Glomerular endothelial cell (primary cell): ENCODE measurements at regions not wholly inside any gene's neighbourhood (a gene's known extent, or its start where the extent isn't known, plus 50 kb on each side); places are given as distances from the start of the nearest gene placed in this dataset.
"Not testable (repeated sequence)": the region's sequence is repeated elsewhere in the genome, so short reads cannot be mapped to it uniquely, and the experiment has no call there.

ENCODE experiments used
- DNase-seq: peaks from one replicate; pipeline ENCODE4 v3.0.0-alpha.2; 2011; ENCODE audit warnings: low read depth, low spot score; ENCODE audit errors: extremely low read depth

- DNase-seq, result no peak
Observed at GRCh38 chr4:131509521-131509920, 1639.6 kb upstream of the PCDH10 start.

DNA sequence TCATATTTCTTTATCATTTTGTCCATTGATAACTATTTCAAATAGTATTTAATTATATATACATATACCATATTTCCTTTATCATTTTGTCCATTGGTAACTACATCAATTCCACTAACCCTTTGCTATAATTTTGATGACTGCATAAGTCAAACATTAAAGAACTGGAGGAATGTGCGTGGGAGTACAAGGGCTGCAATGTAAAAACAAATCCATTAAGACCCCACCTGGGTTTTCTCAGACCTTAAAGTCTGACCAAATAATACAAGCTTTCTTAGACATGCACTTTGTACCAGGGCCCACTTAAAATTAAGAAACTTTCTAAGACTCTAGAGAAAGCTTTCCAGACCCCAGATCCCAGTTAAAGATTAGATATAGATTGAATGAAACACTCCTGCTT lies 1622.4 kb upstream of the PCDH10 start:
- no peak for DNase-seq

- DNase-seq, result no peak
Observed at GRCh38 chr4:131531087-131531486, 1618.0 kb upstream of the PCDH10 start.

DNA sequence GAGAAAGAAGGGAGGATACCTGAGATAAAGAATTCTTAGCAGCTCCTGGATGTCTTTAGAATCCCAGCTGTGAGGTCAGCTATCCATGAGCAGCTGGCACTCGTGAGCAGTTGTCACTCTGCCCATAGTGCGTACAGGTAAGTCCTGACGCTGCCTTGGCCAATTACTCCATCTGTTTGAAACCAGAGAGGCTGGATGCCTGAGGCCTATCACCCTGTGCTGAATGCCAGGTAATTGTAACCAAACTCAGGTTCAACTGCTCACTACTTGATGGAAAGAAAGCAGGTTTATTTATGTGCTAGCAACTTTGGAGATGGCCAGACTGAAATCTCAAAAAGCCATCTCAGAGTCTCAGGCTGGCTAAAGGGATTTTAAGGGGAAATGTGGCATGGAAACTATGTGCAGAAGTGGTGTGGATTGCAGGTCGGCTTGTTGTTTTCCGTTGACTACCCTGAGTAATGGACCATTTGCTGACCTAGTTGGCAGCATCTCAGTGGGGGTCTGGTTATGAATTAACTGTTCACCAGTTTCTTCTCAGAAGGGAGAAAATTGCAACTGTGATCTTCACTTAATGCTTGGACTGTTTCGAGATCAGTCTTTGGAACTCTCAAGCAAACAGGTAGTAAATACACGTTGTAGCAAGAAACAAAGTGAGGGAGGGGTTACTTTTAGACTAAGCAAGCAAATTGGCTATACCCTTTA lies 1614.0 kb upstream of the PCDH10 start:
- DNase-seq, result no peak

DNA sequence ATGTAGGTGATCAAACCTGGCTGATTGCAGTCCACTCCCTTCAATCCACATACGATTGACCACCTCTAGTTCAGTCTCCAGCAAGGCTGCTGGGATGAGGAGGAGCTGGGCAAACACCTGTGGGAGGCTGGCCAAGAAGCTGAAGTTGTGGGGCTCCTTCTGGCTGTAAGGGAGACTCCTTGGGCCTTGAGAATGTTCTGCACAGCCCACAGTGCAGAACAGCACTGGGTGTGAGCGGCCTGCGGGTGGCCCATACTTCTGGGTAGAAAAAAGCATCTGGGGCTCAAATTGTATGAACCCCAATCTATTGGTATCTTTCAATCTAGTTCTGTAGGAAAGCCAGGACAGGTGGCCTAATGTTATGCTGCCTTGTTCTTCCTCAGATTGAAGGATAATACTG lies 1608.8 kb upstream of the PCDH10 start:
- no peak for DNase-seq

- DNase-seq, result no peak
Observed at GRCh38 chr4:131547506-131547981, 1601.5 kb upstream of the PCDH10 start.

DNA sequence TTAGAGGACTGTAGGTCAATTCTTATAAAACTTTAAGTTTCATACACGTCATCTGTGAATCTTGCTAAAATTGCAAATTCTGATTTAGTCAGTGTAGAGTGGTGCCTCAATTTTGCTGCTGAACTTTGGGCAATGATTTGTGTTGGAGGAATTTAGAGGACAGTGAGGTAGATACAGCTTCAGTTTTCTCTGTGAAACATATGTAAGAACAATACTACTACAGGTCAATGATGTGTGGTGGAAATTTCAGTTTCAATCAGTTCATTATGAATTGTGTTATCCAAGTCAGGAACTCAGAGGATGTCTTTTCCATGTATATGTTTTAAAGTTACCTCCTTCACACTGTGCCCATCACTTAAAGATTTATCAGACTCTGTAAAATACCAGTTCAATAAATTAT lies 1597.8 kb upstream of the PCDH10 start:
- no peak for DNase-seq

- DNase-seq, result no peak
Observed at GRCh38 chr4:131566026-131566425, 1583.1 kb upstream of the PCDH10 start.

GRCh38 chr4:131584587-131584986 lies 1564.5 kb upstream of the PCDH10 start:
- DNase-seq, result no peak

DNA sequence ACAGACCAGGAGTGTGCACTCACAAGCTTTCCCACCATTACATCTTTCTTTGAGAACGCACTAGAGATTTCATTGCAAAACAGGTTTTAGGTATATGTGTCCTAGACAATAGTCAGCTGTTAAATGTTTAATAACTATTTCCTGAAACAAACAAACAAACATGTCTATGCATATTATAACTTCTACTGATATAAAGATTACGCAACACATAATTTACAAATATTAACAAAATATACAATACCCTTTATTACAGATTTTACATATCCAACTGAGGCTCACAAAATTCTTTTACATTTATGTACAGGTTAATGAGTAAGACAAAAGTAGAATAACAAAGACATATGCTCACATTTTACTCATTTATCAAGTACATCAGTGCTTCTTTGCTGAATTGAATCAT lies 1554.0 kb upstream of the PCDH10 start:
- no peak for DNase-seq

- no peak for DNase-seq
Observed at GRCh38 chr4:131603705-131604104, 1545.4 kb upstream of the PCDH10 start.

- no peak for DNase-seq
Observed at GRCh38 chr4:131609039-131609438, 1540.1 kb upstream of the PCDH10 start.

DNA sequence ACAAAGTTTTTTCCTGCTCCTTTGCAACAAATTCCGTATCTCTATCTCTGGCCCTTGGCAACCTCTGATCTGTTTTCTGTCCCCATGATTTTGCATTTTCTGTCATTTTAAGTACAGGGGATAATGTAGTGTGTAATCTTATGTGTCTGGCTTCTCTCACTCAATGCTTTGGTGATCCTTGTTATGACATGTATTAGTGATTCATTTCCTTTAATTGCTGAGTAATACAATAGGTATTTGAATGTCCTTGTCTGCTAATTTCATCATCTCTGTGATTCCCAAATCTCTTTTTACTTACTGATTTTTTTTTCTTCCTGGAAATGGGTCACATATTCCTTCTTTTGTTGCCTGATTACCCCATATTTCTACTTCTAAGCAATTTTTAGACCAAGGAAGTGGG lies 1538.6 kb upstream of the PCDH10 start:
- DNase-seq, result peak; percentile 23

DNA sequence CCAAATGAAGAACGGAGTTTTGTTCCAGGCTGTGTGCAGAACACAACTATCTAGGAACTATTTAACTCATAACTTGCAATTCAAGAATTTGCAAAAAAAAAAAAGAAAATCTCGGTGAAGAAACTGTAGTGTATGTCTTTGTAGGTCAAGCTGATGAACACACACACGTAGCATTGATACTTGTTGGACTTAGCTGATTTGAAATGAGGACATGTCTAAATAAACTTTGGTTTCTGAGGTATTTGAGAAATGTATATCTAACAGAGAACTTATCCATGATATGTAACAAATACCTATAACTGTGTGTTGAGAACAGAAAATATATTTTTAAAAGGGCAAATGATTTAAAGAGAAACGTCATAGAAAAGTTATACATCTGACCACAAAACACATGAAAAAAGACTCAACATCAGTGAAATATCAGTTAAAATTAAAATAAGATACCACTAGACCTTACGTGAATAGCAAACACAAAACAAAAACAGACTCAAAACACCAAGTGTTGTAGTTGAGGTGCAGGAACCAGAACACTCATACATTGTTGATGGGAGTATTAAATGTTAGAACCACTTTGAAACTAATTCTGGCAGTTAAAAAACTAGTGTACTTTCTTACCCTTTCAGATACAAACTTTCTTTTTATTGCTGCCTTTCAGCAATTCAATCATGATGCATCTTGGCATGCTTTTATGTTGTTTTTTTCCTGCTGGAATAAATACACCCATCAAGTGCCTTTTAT lies 1535.8 kb upstream of the PCDH10 start:
- DNase-seq, result no peak

GRCh38 chr4:131613824-131614216 lies 1535.3 kb upstream of the PCDH10 start:
- DNase-seq, result no peak

GRCh38 chr4:131632877-131633276 lies 1516.2 kb upstream of the PCDH10 start:
- DNase-seq, result no peak

GRCh38 chr4:131635191-131635590 lies 1513.9 kb upstream of the PCDH10 start:
- no peak for DNase-seq

DNA sequence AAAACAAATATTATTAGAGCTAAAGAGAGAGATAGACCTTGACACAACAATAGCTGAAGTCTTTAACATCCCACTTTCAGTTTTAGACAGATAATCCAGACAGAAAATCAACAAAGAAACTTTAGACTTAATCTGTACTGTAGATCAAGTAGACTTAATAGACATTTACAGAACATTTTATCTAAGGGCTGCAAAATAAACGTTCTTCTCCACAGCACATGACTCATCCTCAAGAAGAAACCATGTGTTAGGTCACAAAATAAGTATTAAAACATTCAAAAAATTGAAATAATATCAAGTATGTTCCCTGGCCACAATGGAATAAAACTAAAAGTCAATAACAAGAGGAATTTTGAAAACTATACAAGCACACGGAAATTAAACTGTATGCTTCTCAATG lies 1510.3 kb upstream of the PCDH10 start:
- DNase-seq, result no peak

DNA sequence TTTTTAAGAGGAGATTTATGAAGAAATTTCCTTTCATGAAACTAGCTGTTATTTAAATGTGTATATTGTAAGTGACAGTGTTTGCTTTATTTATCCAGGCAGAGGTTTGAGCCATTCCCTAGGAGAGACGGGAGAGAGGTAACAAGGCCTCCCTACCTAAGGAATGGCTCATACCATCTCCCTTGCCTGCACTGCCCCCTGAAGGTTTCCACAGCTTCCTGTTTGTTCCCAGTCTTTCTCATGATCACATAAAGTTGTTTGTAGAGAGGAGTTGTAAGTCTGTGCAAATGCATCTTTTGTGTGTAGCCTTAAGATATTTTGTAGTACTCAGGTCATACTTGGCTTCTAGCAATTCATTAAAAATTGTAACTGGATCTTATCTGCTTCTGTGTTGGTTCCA lies 1504.5 kb upstream of the PCDH10 start:
- no peak for DNase-seq

DNA sequence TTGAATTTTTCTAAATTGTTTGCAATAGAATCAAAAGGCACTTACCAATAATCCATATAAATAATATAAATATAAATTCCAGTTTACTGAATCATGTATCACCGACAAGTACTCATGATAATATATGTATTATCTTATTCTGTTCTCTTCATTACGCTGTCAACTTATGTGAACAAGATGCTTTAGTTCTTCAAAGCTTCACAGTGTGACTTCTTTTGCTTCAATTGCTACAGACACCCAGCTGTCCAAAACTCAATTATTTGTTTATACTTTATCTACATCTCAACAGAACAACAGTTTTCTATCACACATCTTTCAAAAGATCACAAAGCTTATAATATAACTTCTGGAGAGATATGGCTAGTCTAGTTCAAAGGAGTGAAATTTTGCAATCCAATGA lies 1499.9 kb upstream of the PCDH10 start:
- no peak for DNase-seq

DNA sequence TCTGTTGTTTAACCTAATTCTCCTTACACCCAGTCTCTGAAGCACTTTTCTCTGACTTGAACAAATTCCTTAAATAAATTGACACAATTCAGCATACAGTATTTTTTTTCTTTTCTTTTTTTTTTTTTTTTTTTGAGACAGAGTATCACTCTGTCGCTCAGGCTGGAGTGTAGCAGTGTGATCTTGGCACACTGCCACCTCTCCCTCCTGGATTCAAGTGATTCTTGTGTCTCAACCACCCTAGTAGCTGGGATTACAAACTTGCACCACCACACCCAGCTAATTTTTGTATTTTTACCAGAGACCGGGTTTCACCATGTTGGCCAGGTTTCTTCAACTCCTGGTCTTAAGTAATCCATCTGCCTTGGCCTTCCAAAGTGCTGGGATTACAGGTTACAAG lies 1498.1 kb upstream of the PCDH10 start:
- DNase-seq, result no peak

DNA sequence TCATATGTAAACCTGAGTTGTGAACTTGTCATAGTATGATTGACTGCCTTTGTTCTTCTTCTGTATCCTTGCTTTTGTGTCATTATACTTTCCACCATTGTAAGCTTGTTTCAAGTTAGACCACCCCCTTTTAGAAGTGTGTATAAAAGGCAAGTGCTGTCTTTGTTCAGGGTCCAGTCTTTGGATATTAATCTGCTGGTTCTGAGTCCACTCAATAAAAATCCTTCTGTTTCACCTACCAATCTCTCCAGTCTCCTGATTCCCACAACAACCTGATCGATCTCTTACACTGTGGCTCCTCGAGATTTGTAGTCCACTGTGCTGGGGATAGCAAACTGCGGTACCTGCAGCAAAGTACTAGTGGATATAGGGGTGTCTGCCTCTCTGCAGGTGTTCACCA lies 1465.8 kb upstream of the PCDH10 start:
- DNase-seq, result not testable (repeated sequence)
